Ovary (tissue), 7 donors: ENCODE measurements at regions not wholly inside any gene's neighbourhood (a gene's known extent, or its start where the extent isn't known, plus 50 kb on each side); places are given as distances from the start of the nearest gene placed in this dataset.
"Not testable (repeated sequence)": the region's sequence is repeated elsewhere in the genome, so short reads cannot be mapped to it uniquely, and the experiment has no call there.

Source experiments
- DNase-seq, 5 donors: peaks; one replicate each; pipeline ENCODE4 v3.0.0-alpha.2; 2019 to 2020
- H3K27ac ChIP-seq, 2 donors: fragments of 200-600 bp; one replicate each; pipeline versions ENCODE4 v1.5.1 to v1.8.0; 2019 to 2022
- H3K27me3 ChIP-seq: fragments of 200-600 bp; one replicate; pipeline ENCODE4 v1.8.0; 2022
- H3K36me3 ChIP-seq: fragments of 200-600 bp; sonication (generic); one replicate; pipeline ENCODE4 v1.5.1; 2019
- H3K4me1 ChIP-seq: one replicate; pipeline ENCODE4 v1.8.1; 2013; ENCODE audit warnings: mild to moderate bottlenecking, moderate library complexity; ENCODE audit not compliant: insufficient read depth
- H3K4me3 ChIP-seq: fragments of 200-600 bp; sonication (generic); one replicate; pipeline ENCODE4 v1.5.1; 2017
- H3K9me3 ChIP-seq, 2 donors: fragments of 200-600 bp in 1 of 2; sonication (generic) in 1 of 2; one replicate each; pipeline versions ENCODE4 v1.5.1 to v1.8.1; 2013 to 2019; ENCODE audit warnings: mild to moderate bottlenecking in 1 of 2, moderate library complexity in 1 of 2
- CTCF ChIP-seq, 3 donors: fragments of 450-650 bp in 2 of 3; fragments of 200-600 bp in 1 of 3; IDR thresholded peaks; one replicate each; pipeline versions ENCODE4 v1.5.1 to v1.8.0; 2016 to 2022; ENCODE audit warnings: antibody characterized with exemption in 3 of 3, mild to moderate bottlenecking in 1 of 3
- EP300 ChIP-seq: sonication (generic); formaldehyde crosslinking; IDR thresholded peaks from one replicate; pipeline ENCODE4 v1.6.1; 2017; ENCODE audit warnings: antibody characterized with exemption
- POLR2A ChIP-seq: fragments of 450-650 bp; IDR thresholded peaks from one replicate; pipeline ENCODE4 v1.6.1; 2017; ENCODE audit warnings: antibody characterized with exemption, mild to moderate bottlenecking, moderate library complexity
- WGBS, 3 donors: extraction: QIAGEN DNeasy Blood & Tissue Kit in 1 of 3; methylation state at CpG; one replicate each; pipeline versions ENCODE4 v1.1.5 to v1.1.7; 2013 to 2017; 5-methylcytosine and 5-hydroxymethylcytosine counted together
- intact Hi-C, 4 donors: fragments of 100-400 bp; cut with DNase I; formaldehyde crosslinking; loops; one replicate each; pipeline versions ENCODE4 v1.11.0 to v1.15.1; 2022 to 2023
- donor health status: DM: no; HTN: no; CAD: no; lungs with moderate emphysema.
- donor health status: DM: no; HTN: no; CAD: no.
- donor health status: Bipolar disorder and iron deficiency.
- donor health status: DM: no; HTN: no; CAD: no.
- donor health status: DM: yes; HTN: yes; CAD: no.

- intact Hi-C loops: no loop called here
- Histone ChIP-seq H3K9me3 (no peaks in the 10 kb centered on the region), H3K4me3 (no peak overlapping the region), H3K36me3 (no peaks in the 10 kb centered on the region), H3K27me3 (no peaks in the 10 kb centered on the region), H3K27ac (no peak overlapping the region), H3K4me1 (no peaks in the 10 kb centered on the region)
- DNase-seq: no peak
- WGBS, 3 donors: 61 to 68% (median 66%) methylated on average over 6 of the region's 6 CpGs
- no peak for TF ChIP-seq POLR2A
- TF ChIP-seq EP300: no peak
- no peak for TF ChIP-seq CTCF (IDR thresholded peaks at IDR 0.05)
Measured at GRCh38 chr7:155237297-155237696, 60.4 kb upstream of the INSIG1 start.

GRCh38 chr7:155237730-155238129 is 59.9 kb upstream of the INSIG1 start:
- DNase-seq: no peak
- Histone ChIP-seq H3K9me3 (no peaks in the 10 kb centered on the region), H3K4me3 (no peak overlapping the region), H3K27ac (no peak overlapping the region), H3K27me3 (no peaks in the 10 kb centered on the region), H3K4me1 (no peaks in the 10 kb centered on the region), H3K36me3 (no peaks in the 10 kb centered on the region)
- 84 to 95% (median 90%) methylated on average over 5 of the region's 5 CpGs for WGBS, 3 donors
- intact Hi-C loops: no loop called here
- TF ChIP-seq EP300 (no peak), CTCF (IDR thresholded peaks at IDR 0.05) (no peak), POLR2A (no peak)

GRCh38 chr7:155239431-155240087 is 58.1 kb upstream of the INSIG1 start:
- H3K27ac ChIP-seq, H3K27me3 ChIP-seq, intact Hi-C loops, H3K9me3 ChIP-seq, H3K4me3 ChIP-seq, DNase-seq, H3K4me1 ChIP-seq, H3K36me3 ChIP-seq: not testable (repeated sequence)
- WGBS, 3 donors: 74 to 80% (median 74%) methylated on average over 14 of the region's 14 CpGs

GRCh38 chr7:155244675-155245074 is 53.0 kb upstream of the INSIG1 start:
- no peak for DNase-seq
- WGBS, 3 donors: 90 to 93% (median 91%) methylated on average over 5 of the region's 5 CpGs
- TF ChIP-seq EP300 (no peak), POLR2A (no peak), CTCF (IDR thresholded peaks at IDR 0.05) (no peak)
- H3K27ac ChIP-seq: no peak overlapping the region
- H3K4me1 ChIP-seq: no peaks in the 10 kb centered on the region
- no peaks in the 10 kb centered on the region for H3K36me3 ChIP-seq
- no peaks in the 10 kb centered on the region for H3K27me3 ChIP-seq
- no peak overlapping the region for H3K4me3 ChIP-seq
- intact Hi-C loops: no loop called here
- H3K9me3 ChIP-seq: no peaks in the 10 kb centered on the region

GRCh38 chr7:155247479-155248365 is 50.0 kb upstream of the INSIG1 start:
- Histone ChIP-seq H3K27me3 (no peaks in the 10 kb centered on the region), H3K27ac (no peak overlapping the region), H3K4me3 (no peak overlapping the region), H3K9me3 (no peaks in the 10 kb centered on the region), H3K4me1 (no peaks in the 10 kb centered on the region), H3K36me3 (no peaks in the 10 kb centered on the region)
- no peak for TF ChIP-seq CTCF (IDR thresholded peaks at IDR 0.05)
- TF ChIP-seq EP300: no peak
- no peak for TF ChIP-seq POLR2A
- WGBS, 3 donors: 80 to 88% (median 80%) methylated on average over 14 of the region's 14 CpGs
- intact Hi-C loops: no loop called here
- DNase-seq: no peak
